GM21825 (cell line): ENCODE measurements at regions not wholly inside any gene's neighbourhood (a gene's known extent, or its start where the extent isn't known, plus 50 kb on each side); places are given as distances from the start of the nearest gene placed in this dataset.
A peak's percentile ranks its signal among the peaks of the same experiment; 100 is the strongest.

Experiments used
- ATAC-seq: cut with Tn5 transposase; IDR thresholded peaks from one replicate; pipeline ENCODE4 v1.9.1; 2021; ENCODE audit warnings: mild to moderate bottlenecking, moderate library complexity; ENCODE audit not compliant: unreplicated experiment

DNA sequence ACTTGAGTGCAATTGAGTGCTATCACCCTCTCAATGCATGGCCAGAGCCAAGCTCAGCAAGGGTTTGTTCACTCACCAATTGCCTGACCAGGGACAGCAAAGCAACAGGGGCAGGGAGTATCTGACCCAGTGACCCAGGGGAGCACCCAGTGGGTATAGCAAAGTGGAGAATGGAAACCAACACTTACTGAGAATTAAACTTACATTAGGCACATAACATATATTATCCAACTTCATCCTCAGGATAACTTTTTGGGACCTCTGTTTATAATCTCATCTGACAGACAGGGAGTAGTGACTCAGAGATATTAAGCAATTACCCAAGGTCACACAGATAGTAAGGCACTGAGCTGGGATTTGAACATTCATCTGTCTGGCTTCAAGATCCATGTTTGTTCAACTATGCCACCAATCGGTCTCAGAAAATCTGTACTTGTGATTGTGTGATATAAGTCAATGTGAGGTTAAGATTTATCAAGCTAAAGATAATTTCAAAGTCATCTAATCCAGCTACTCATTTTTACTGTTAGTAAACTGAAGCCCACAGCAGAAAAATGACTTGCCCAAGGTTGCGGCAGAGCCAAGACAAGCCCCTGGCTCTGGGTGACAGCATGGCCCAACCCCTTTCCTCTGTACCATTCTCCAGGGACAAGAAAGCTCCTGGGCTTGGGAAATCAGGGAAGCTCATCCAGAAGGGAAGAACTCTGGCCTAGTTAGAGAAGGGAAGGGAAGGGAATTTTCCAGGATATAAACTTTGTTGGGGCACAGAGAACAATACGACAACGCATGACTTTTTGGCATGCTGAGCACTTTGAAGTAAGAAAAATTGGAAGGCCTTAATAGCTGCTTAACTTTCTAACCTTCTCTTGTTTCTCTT lies 138.0 kb upstream of the SMAD3 start:
- ATAC-seq: no peak

GRCh38 chr15:66928101-66928500 lies 137.3 kb upstream of the SMAD3 start:
- no peak for ATAC-seq

- no peak for ATAC-seq
These were observed 136.6 kb upstream of the SMAD3 start for GRCh38 chr15:66928784-66929183.

- ATAC-seq: no peak
These were observed 135.5 kb upstream of the SMAD3 start for GRCh38 chr15:66929843-66930402.

DNA sequence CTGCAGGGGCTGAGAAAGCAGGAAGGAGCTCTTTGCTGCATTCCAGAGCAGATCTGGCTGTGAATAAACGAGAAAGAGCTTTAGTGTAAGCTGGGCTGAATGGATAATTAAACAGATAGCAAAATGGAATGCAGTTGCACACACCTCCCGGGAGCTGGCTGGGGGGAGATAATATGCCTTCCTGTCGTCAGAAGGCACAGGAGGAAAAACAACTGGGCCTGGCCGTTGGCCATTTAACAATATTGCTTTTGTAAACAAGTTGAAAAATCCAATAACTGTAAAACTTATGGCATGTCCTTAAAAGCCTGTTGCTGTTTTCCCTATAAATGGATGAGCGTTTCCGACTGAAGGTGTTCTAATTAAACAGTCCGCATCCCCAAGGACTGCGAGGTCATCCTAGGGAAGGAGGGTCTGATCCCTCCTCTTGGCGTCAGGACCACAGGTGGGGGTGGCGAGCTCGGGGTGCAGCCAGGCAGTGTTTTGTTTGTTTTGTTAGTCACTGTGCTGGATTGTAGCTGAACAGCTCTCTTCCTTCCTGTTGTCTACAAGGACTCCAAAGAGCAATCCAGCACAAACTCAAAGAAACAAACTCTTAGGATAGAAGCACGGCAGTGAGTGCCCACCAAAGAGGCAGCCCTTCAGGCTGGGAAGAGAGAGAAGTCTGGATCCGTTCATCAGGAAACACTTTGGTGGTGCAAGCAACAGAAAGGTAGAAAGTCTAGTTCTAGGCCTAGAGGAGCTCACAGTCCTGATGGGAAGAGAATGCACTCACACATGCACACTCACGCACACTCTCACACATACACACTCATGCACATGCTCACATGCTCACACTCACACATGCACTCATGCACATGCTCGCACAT lies 133.4 kb upstream of the SMAD3 start:
- no peak for ATAC-seq

DNA sequence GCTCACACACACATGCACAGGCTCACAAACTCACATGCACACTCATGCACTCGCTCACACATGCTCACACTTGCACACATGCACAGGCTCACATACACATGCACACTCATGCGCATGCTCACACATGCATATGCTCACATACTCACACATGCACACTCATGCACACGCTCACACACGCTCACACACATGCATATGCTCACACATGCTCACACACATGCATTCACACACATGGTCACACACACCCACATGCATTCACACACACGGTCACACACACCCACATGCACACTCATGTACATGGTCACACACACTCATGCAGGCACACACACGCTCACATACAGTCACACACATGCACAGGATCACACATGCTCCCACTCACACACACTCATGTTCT lies 132.8 kb upstream of the SMAD3 start:
- no peak for ATAC-seq

DNA sequence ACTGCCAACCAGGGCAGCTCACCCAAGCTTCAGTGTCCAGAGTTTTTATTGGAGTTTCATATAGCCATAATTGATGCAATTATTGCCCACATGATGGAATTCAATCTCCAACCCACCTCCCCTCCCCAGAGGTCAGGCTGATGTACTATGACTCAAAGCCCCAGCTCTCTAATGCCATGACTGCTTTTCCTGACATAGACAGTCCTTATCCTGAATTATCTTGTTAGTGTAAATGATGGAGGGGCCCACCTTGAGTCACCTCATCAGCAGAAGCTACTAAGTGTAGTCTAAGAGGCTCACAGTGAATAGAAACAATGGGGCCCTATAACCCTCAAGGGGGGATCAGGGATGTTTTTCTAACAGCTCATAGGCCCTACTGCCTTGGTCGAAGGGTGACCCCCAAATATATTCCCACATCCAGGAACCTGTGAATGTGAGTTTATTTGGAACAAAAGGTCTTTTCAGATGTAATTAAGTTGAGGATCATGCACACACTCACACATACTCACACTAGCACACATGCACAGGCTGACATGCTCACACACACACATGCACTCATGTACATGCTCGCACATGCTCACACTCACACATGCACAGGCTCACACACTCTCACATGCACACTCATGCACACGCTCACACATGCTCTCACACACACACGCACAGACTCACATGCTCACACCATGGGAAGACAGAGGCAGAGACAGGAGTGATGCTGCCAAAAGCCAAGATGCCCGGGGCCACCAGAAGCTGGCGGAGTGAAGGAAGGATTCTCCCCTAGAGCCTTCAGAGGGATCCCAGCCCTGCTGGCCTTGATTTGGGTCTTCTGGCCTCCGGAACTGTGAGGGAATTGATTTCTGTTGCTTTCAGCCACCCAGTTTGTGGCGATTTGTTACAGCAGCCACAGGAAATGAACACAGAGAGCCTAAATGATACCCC lies 131.2 kb upstream of the SMAD3 start:
- ATAC-seq: no peak

DNA sequence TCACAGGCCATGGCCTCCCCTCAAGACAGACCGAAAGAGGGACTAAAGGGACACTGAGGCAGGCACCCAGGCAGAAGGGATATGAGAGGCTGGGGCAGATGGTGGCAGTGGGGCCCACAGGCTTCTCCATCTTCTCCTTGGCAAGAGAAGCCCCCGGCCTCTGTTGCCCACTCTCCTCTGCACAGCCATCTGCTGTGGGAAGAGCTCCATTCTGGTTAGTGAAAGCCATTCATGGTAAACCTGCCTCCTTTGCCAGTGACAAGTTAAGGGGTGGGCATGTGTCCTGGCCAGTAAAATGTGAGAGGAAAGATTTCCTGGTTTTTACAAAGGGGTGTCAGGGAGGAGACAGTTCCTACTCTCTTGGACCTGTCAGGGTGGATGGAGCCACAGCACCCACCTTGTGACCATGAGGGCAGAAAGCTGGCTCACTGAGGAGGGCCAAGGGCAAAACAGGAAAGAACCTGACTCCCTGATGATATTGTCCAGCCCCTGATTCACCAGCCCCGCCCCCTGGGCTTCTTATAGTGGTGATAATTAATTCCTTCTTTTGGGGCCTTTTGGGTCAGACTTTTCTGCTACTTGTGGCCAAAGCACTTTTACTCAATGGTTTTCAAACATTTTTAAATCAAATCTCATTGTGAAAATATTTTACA lies 130.4 kb upstream of the SMAD3 start:
- no peak for ATAC-seq

DNA sequence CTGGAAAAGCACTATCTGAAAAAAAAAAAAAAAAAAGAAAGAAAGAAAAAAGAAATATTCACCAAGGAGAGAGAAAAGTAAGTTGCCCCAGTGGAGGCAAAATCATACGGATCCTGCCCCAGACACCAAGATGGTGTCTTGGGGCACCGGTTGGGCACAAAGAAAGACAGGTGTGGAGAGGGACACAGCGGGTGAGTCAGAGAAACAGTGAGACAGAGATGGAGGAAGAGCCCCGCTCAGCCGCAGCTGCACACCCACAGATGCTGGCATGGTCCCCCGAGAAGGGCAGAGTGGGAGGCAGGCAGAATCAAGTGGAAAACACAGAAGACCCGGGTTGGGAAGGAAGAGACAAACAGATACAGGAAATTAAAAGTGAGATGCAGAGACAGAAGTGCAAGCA lies 129.7 kb upstream of the SMAD3 start:
- no peak for ATAC-seq

GRCh38 chr15:66936109-66936860 lies 129.1 kb upstream of the SMAD3 start:
- ATAC-seq: no peak

DNA sequence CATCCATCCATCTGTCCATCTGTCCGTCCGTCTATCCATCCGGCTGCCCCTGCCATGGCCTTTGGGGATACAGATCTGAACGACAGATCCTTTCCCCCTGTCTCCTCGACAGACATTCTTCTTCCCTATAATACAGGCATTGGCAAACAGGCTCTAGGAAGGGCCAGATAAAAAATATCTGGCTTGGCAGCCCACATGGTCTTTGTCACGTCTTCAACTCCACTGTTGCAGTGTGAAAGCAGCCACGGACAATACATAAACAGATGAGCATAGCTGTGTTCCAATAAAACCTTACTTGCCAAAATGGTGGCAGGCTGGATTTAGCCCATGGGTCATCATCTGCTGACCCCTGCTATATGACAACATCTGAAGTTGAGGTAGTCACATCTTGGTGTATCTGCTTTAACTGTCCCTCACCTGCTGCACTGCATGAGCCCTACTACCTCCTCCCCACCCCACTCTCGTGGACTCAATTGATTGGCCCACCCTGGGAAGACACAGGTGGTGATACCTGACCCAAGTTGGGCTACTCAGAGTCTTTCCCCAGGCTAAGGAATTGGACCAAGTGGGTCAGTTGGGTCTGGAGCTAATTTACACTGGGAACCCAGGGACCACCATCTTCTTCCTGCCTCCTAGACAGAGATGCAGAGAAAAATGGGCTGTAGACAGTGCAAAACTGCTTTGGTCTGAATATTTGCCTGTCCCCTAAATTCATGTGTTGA lies 128.4 kb upstream of the SMAD3 start:
- ATAC-seq: no peak

GRCh38 chr15:66937588-66937987 lies 127.8 kb upstream of the SMAD3 start:
- ATAC-seq: no peak

- no peak for ATAC-seq
These were observed 127.1 kb upstream of the SMAD3 start for GRCh38 chr15:66938114-66938830.

- no peak for ATAC-seq
These were observed 126.4 kb upstream of the SMAD3 start for GRCh38 chr15:66939016-66939415.

- ATAC-seq: no peak
These were observed 125.9 kb upstream of the SMAD3 start for GRCh38 chr15:66939451-66940023.

GRCh38 chr15:66940368-66940767 lies 125.0 kb upstream of the SMAD3 start:
- ATAC-seq: peak; percentile 72

- no peak for ATAC-seq
These were observed 124.2 kb upstream of the SMAD3 start for GRCh38 chr15:66941108-66941711.
